ENCODE measurements at regions not wholly inside any gene's neighbourhood (a gene's known extent, or its start where the extent isn't known, plus 50 kb on each side); places are given as distances from the start of the nearest gene placed in this dataset.
A peak's percentile ranks its signal among the peaks of the same experiment; 100 is the strongest.

DNA sequence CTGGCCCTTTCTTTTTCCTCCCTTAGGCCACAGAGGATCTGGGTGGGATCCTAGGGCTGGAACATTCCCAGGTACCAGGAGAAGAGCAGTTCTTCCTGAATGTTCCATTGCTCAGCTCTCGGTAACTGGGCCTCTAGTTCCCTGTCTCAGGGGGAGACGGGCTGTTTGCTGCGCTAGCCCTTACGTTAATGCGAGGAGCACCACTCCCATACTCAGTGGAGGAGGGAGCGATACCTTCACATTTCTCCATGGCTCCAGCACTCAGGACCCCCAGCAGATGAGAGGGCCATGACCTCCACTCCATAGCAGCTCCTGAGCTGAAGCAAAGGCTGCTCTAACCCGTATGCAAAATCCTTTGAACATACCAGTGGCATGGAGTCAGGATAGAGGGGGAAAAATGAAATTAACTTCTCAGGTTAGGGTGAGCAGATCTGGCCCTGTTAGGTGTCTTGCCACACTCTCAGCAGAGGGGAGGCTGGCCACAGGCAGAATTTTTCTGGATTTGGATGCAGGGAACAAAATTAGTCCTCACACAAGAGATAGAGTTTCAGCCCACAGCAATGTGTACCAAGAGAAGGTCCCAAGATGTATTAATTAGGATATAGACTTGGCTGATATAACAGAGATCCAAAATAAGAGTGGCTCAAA is 206.7 kb downstream of the ZFP36L2 start:
- H3K9me3 ChIP-seq (replicated peaks in 1 of 11): peaks cover 25 to 36% (median 33%) of the 10 kb centered on the region in 11 experiments
- H4K20me1 ChIP-seq: no peaks in the 10 kb centered on the region
- H3K27me3 ChIP-seq: no peaks in the 10 kb centered on the region; a peak in 1 of 22 replicates
- no peak for TF ChIP-seq Cebpa-rat (IDR thresholded peaks at IDR 0.05)
- H3K4me1 ChIP-seq: peaks cover 8 to 33% (median 19%) of the 10 kb centered on the region in 10 experiments; a peak in 18 of 20 replicates
- H3K4me2 ChIP-seq: no peak overlapping the region
- H3K4me3 ChIP-seq: no peak overlapping the region
- peak overlapping the region in 1 of 11 experiments; percentile 40; a peak in 2 of 22 replicates for H3K27ac ChIP-seq
- no peak overlapping the region for H3K9ac ChIP-seq
- H3K36me3 ChIP-seq: peaks cover 0 to 7% (median 0%) of the 10 kb centered on the region in 11 experiments; a peak in 2 of 22 replicates

DNA sequence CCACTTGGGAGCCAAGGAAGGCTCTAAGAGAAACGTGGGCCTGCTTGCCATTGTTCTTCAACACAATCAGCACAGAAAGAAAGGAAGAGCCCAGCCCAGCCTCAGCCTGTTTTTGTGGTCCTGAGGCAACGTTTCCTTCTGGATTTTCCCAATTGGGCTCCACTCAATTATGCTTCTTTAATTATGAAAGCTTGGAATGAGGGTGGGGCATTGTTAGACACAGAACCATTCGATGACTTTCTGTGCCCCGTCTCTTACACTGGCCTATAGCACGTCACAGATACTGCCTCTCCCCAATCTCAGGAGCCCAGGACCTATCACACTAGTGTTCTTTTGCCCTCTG is 207.4 kb downstream of the ZFP36L2 start:
- peaks cover 25 to 36% (median 33%) of the 10 kb centered on the region in 11 experiments for H3K9me3 ChIP-seq (replicated peaks in 1 of 11)
- no peaks in the 10 kb centered on the region for H4K20me1 ChIP-seq
- peaks cover 0 to 7% (median 0%) of the 10 kb centered on the region in 11 experiments; a peak in 2 of 22 replicates for H3K36me3 ChIP-seq
- TF ChIP-seq Cebpa-rat (IDR thresholded peaks at IDR 0.05): no peak
- no peak overlapping the region for H3K4me3 ChIP-seq
- H3K27me3 ChIP-seq: no peaks in the 10 kb centered on the region; a peak in 1 of 22 replicates
- H3K9ac ChIP-seq: no peak overlapping the region; a peak in 1 of 22 replicates
- peak overlapping the region in 4 of 11 experiments; percentile 13 to 52 (median 28); a peak in 7 of 22 replicates for H3K27ac ChIP-seq
- peak overlapping the region in 5 of 11 experiments; percentile 61 to 70 (median 65); a peak in 9 of 22 replicates for H3K4me2 ChIP-seq
- peaks cover under 1 to 30% (median 17%) of the 10 kb centered on the region in 10 experiments; a peak in 17 of 20 replicates for H3K4me1 ChIP-seq

DNA sequence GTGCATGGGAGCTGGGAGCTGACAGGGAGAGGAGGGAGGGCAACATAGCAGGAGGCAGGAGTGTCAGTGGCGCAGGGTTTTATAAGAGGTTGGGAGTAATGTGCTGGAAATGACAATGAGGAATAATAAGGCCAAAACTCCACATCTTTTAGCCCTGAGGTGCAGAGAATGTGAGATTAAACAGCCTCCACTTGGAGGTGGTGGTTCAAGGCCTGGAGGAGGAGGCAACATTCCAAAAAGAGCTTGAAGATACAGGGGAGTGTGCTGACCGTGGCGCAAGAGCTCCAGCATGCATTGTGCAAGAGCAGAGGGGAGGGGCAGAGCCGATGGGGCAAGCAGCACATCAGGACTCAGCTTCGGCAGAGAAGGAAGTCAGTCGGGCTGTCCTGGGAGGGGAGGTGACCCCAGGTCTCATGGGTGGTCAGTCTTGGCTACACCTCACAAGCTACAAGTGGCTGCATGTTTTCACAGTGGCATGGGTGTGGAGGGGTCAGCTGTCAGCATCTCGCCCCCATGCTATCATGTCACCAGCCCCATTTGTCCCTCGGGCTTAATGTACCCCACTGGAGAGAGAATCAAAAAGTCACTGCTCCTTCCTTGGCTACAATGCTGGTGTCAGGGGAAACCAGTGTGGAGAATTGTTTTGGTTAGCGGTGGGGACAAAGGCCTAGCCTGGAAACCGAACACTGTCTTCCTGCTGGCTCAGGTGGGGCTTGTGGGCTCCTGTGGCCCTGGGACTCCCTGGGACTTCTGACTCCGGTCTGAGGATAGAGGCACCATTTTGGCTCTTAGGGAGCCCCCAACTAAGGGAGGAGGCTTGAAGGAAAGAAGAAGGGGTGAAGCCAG is 208.0 kb downstream of the ZFP36L2 start:
- Histone ChIP-seq H3K4me1 (peaks cover 0 to 30% (median 16%) of the 10 kb centered on the region in 10 experiments; a peak in 12 of 20 replicates), H3K4me3 (no peak overlapping the region), H3K27ac (peak overlapping the region in 4 of 11 experiments; percentile 13 to 52 (median 28); a peak in 7 of 22 replicates), H3K9ac (peak overlapping the region in 1 of 11 experiments; percentile 8; a peak in 2 of 22 replicates), H4K20me1 (no peaks in the 10 kb centered on the region), H3K36me3 (peaks cover 0 to 7% (median 0%) of the 10 kb centered on the region in 11 experiments; a peak in 2 of 22 replicates), H3K9me3 (replicated peaks in 1 of 11) (peaks cover 25 to 36% (median 33%) of the 10 kb centered on the region in 11 experiments), H3K27me3 (no peaks in the 10 kb centered on the region; a peak in 1 of 22 replicates), H3K4me2 (peak overlapping the region in 6 of 11 experiments; percentile 18 to 70 (median 65); a peak in 12 of 22 replicates)
- peak in 4 of 11 experiments; percentile 24 to 53 (median 40); a peak in 5 of 22 replicates for TF ChIP-seq Cebpa-rat (IDR thresholded peaks at IDR 0.05)

DNA sequence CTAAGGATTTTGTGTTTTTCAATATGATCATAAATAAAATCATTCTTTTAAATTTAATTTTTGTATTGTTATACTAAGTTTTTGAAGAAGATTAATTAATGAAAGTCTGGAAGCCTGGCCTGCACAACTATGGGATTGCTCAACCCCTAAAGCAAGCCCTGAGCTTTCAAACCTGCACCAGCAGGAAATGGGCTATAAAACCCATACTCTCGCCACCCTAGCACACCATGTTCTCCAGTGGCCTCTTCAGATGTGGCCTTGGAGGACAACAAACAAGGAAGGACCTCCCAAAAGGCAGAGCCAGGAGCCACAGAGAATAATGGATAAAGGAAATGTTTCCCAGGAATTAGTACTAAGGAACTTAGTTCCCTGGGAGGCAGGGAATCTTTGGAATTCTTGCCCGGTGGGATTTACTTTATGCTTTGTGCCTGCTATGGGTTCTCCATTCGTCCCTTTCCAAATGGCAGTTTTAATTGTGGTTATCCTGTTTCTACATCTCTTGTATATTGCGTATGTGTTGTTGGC is 212.5 kb downstream of the ZFP36L2 start:
- H3K27me3 ChIP-seq: no peaks in the 10 kb centered on the region
- peaks cover 21 to 44% (median 31%) of the 10 kb centered on the region in 10 experiments for H3K4me1 ChIP-seq
- TF ChIP-seq Cebpa-rat (IDR thresholded peaks at IDR 0.05): no peak
- H3K4me3 ChIP-seq: no peak overlapping the region
- no peaks in the 10 kb centered on the region for H3K36me3 ChIP-seq
- no peak overlapping the region for H3K9ac ChIP-seq
- H3K9me3 ChIP-seq (replicated peaks in 1 of 11): peaks cover 0 to 13% (median 5%) of the 10 kb centered on the region in 11 experiments; a peak in 5 of 22 replicates
- H4K20me1 ChIP-seq: no peaks in the 10 kb centered on the region
- peak overlapping the region in 2 of 11 experiments; percentile 23 to 35; a peak in 1 of 22 replicates for H3K4me2 ChIP-seq
- no peak overlapping the region for H3K27ac ChIP-seq

DNA sequence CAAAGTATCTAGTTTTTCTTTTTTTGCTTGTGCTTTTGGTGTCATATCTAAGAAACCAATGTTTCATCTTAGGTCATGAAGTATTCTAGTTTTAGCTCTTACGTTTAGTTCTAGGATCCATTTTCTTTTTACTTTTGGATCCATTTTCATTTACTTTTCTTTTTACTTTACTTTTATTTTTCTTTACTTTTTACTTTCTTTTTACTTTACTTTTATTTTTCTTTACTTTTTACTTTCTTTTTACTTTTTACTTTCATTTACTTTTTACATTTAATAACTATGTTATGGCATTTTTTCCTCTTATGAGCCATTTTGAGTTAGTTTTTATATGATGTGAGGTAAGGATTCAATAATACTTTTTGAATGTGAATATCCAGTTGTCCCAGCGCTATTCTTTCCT is 213.4 kb downstream of the ZFP36L2 start:
- no peaks in the 10 kb centered on the region for H3K27me3 ChIP-seq
- H3K27ac ChIP-seq: no peak overlapping the region
- H4K20me1 ChIP-seq: no peaks in the 10 kb centered on the region
- H3K36me3 ChIP-seq: no peaks in the 10 kb centered on the region
- TF ChIP-seq Cebpa-rat (IDR thresholded peaks at IDR 0.05): no peak
- peaks cover 0 to 22% (median 11%) of the 10 kb centered on the region in 11 experiments; a peak in 18 of 22 replicates for H3K9me3 ChIP-seq (replicated peaks in 1 of 11)
- no peak overlapping the region for H3K9ac ChIP-seq
- no peak overlapping the region for H3K4me2 ChIP-seq
- peaks cover 11 to 35% (median 27%) of the 10 kb centered on the region in 10 experiments for H3K4me1 ChIP-seq
- no peak overlapping the region for H3K4me3 ChIP-seq

DNA sequence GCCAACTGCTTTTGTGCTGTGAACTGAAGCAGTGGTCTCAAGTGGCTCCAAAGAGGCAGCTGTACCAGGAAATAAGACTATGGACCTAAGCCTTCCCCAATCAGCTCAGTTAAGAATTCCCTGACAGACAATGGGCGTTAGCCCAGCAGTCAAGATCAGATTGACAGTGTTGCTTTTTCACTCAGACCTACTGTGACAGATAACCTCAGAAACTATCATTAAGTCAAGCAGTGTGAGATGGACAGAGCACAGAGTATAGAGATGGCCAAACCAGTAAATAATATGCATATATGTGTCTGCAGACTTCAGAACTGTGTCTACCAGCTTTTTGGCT is 215.3 kb downstream of the ZFP36L2 start:
- Histone ChIP-seq H3K4me3 (no peak overlapping the region), H4K20me1 (no peaks in the 10 kb centered on the region), H3K4me1 (peaks cover 9 to 39% (median 34%) of the 10 kb centered on the region in 10 experiments), H3K9me3 (replicated peaks in 1 of 11) (peaks cover 0 to 27% (median 16%) of the 10 kb centered on the region in 11 experiments; a peak in 18 of 22 replicates), H3K4me2 (peak overlapping the region; percentile 3 to 72 (median 52); a peak in 19 of 22 replicates), H3K27me3 (no peaks in the 10 kb centered on the region), H3K9ac (no peak overlapping the region), H3K27ac (peak overlapping the region in 8 of 11 experiments; percentile 3 to 55 (median 29); a peak in 13 of 22 replicates), H3K36me3 (no peaks in the 10 kb centered on the region)
- no peak for TF ChIP-seq Cebpa-rat (IDR thresholded peaks at IDR 0.05)

DNA sequence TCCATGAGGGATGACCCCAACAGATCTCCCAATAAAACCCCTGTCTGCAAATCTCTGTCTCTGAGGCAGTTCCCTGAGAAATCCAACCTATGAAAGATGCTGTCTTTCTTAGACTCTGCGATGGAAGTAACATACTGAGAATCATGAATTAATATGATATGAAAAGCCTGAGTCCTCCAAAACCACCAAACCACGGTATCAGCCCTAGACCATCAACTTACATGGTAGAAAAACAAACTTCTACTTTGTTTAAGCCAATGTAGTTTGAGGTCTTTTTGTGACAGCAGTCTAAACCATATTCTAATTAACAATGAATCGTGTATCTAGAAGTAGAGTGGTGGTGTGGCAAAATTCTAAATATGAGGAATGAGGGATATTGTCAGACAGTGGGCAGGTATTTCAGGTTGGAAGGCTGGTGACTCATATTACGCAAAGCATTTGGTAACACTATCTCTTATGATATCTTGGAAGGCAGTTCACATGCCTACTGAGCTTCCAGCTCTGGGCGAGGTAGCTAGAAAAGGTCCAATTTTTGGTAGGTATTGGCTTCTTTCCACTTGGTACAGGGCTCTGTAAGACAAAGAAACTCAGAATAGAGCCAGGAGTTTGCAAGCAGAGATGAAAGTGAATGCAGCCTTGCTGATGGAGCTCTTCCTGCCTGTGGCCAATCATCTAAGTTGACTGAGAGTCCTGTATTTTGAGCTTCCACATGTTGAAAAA is 215.8 kb downstream of the ZFP36L2 start:
- peak overlapping the region in 8 of 11 experiments; percentile 3 to 55 (median 29); a peak in 12 of 22 replicates for H3K27ac ChIP-seq
- H3K4me1 ChIP-seq: peaks cover 14 to 44% (median 39%) of the 10 kb centered on the region in 10 experiments
- peak overlapping the region; percentile 3 to 72 (median 52); a peak in 19 of 22 replicates for H3K4me2 ChIP-seq
- no peaks in the 10 kb centered on the region for H3K27me3 ChIP-seq
- H3K36me3 ChIP-seq: no peaks in the 10 kb centered on the region
- no peak overlapping the region for H3K9ac ChIP-seq
- H4K20me1 ChIP-seq: no peaks in the 10 kb centered on the region
- TF ChIP-seq Cebpa-rat (IDR thresholded peaks at IDR 0.05): no peak
- no peak overlapping the region for H3K4me3 ChIP-seq
- H3K9me3 ChIP-seq (replicated peaks in 1 of 11): peaks cover 0 to 27% (median 16%) of the 10 kb centered on the region in 11 experiments; a peak in 18 of 22 replicates

DNA sequence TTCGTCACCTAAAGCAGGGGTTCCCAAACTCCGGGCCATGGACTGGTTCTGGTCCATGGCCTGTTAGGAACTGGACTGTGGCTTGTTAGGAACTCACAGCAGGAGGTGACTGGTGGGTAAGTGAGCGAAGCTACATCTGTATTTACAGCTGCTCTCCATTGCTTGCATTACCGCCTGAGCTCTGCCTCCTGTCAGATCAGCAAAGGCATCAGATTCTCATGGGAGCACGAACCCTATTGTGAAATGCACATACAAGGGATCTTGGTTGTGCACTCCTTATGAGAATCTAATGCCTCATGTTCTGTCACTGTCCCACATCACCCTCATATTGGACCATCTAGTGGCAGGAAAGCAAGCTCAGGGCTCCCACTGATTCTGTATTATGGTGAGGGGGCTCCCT is 217.0 kb downstream of the ZFP36L2 start:
- no peak overlapping the region for H3K4me3 ChIP-seq
- peak overlapping the region in 2 of 11 experiments; percentile 25 to 35; a peak in 1 of 22 replicates for H3K27ac ChIP-seq
- no peak overlapping the region for H3K9ac ChIP-seq
- H3K4me1 ChIP-seq: peaks cover 20 to 52% (median 46%) of the 10 kb centered on the region in 10 experiments
- H3K4me2 ChIP-seq: peak overlapping the region in 8 of 11 experiments; percentile 39 to 72 (median 53); a peak in 12 of 22 replicates
- no peaks in the 10 kb centered on the region for H3K36me3 ChIP-seq
- H3K9me3 ChIP-seq (replicated peaks in 1 of 11): peaks cover 0 to 27% (median 16%) of the 10 kb centered on the region in 11 experiments; a peak in 18 of 22 replicates
- H4K20me1 ChIP-seq: no peaks in the 10 kb centered on the region
- H3K27me3 ChIP-seq: no peaks in the 10 kb centered on the region
- peak in 1 of 11 experiments; percentile 41; a peak in 1 of 22 replicates for TF ChIP-seq Cebpa-rat (IDR thresholded peaks at IDR 0.05)

Data from BLaER1 treated with 17β-estradiol and CSF1 and Interleukin-3, amounts not matched to agents 10 nM and 100 nM (cell line).